H1 (cell line): ENCODE measurements at regions not wholly inside any gene's neighbourhood (a gene's known extent, or its start where the extent isn't known, plus 50 kb on each side); places are given as distances from the start of the nearest gene placed in this dataset.

Source experiments
- CTCF ChIA-PET: fragments of 300-600 bp; sonication (Branson Sonifier 250); formaldehyde crosslinking; loops from one replicate; lab custom pipeline; 2021; ENCODE audit not compliant: partially characterized antibody; lab: Charles Lee
- POLR2A ChIA-PET: fragments of 300-600 bp; sonication (Branson Sonifier 250); formaldehyde crosslinking; loops from one replicate; lab custom pipeline; 2021; ENCODE audit warnings: inconsistent platforms; ENCODE audit not compliant: partially characterized antibody; lab: Charles Lee
- DNase-seq, 2 experiments: peaks; one replicate each; pipeline versions ENCODE4 v3.0.0 to v3.0.0-alpha.2; 2010 to 2022; ENCODE audit warnings: low spot score in 2 of 2, low read depth in 1 of 2, mixed read lengths in 1 of 2
- FAIRE-seq: peaks from 2 replicates; lab custom pipeline; 2011; peaks lifted over from hg19 to GRCh38; lab: Jason Lieb, UNC
- H2AFZ ChIP-seq: 2 replicates; pipeline ENCODE4 v1.8.1; 2012; ENCODE audit warnings: low read length, inconsistent platforms
- H2AK5ac ChIP-seq: 2 replicates; pipeline ENCODE4 v1.6.1; 2013; ENCODE audit warnings: low read depth, low read length
- H2BK120ac ChIP-seq: replicated peaks from 2 replicates; pipeline ENCODE3; 2013; ENCODE audit warnings: low read depth, low read length, inconsistent platforms
- H2BK12ac ChIP-seq: 2 replicates; pipeline ENCODE4 v1.6.1; 2013; ENCODE audit warnings: low read depth, low read length
- H2BK15ac ChIP-seq: 2 replicates; pipeline ENCODE4 v1.6.1; 2013; ENCODE audit warnings: low read length
- H2BK20ac ChIP-seq: 2 replicates; pipeline ENCODE4 v1.6.1; 2013; ENCODE audit warnings: low read length
- H2BK5ac ChIP-seq: 2 replicates; pipeline ENCODE4 v1.6.1; 2013; ENCODE audit warnings: low read depth, low read length
- H3K14ac ChIP-seq: 2 replicates; pipeline ENCODE4 v1.6.1; 2013; ENCODE audit warnings: inconsistent platforms; ENCODE audit not compliant: insufficient read length
- H3K18ac ChIP-seq: 2 replicates; pipeline ENCODE4 v1.6.1; 2013; ENCODE audit warnings: low read length; ENCODE audit errors: extremely low read depth
- H3K23ac ChIP-seq: 2 replicates; pipeline ENCODE4 v1.6.1; 2013; ENCODE audit warnings: inconsistent platforms; ENCODE audit not compliant: insufficient read length
- H3K23me2 ChIP-seq: 2 replicates; pipeline ENCODE4 v1.6.1; 2013; ENCODE audit warnings: low read depth, low read length
- H3K27ac ChIP-seq: 2 replicates; pipeline ENCODE4 v1.6.1; 2011; ENCODE audit warnings: low read depth, low read length, inconsistent platforms
- H3K27me3 ChIP-seq, 4 experiments: replicated peaks in 1 of 4; 1 replicate in 1 of 4; 2 replicates in 3 of 4; pipeline versions ENCODE4 v1.6.1 to v1.8.1; 2011 to 2013; ENCODE audit warnings: low read length in 3 of 4, mild to moderate bottlenecking in 3 of 4, inconsistent platforms in 2 of 4, mixed read lengths in 2 of 4, moderate library complexity in 1 of 4; ENCODE audit not compliant: control insufficient read depth in 3 of 4, insufficient read depth in 3 of 4; ENCODE audit errors: extremely low read depth in 1 of 4
- H3K36me3 ChIP-seq, 4 experiments: 2 replicates each; pipeline versions ENCODE4 v1.6.1 to v1.8.1; 2011 to 2013; ENCODE audit warnings: mild to moderate bottlenecking in 4 of 4, low read length in 3 of 4, moderate library complexity in 2 of 4, control low read depth in 1 of 4, inconsistent platforms in 1 of 4; ENCODE audit not compliant: insufficient read depth in 4 of 4, control insufficient read depth in 2 of 4
- H3K4ac ChIP-seq: replicated peaks from 2 replicates; pipeline ENCODE3; 2013; ENCODE audit warnings: low read length, low read depth, mixed read lengths, inconsistent platforms; ENCODE audit not compliant: insufficient read length
- H3K4me1 ChIP-seq, 4 experiments: replicated peaks in 1 of 4; 1 replicate in 1 of 4; 2 replicates in 3 of 4; pipeline versions ENCODE4 v1.6.1 to v1.8.1; 2011 to 2013; ENCODE audit warnings: low read length in 3 of 4, inconsistent platforms in 2 of 4, mixed read lengths in 1 of 4; ENCODE audit not compliant: insufficient read depth in 4 of 4, control insufficient read depth in 3 of 4
- H3K4me2 ChIP-seq, 2 experiments: 2 replicates each; pipeline versions ENCODE4 v1.6.1 to v1.8.1; 2011 to 2013; ENCODE audit warnings: low read depth in 2 of 2, low read length in 2 of 2, control low read depth in 1 of 2, inconsistent platforms in 1 of 2, mild to moderate bottlenecking in 1 of 2; ENCODE audit not compliant: insufficient read depth in 1 of 2
- H3K4me3 ChIP-seq, 4 experiments: fragments of 200-600, 300-600 bp in 1 of 4; sonication (generic), shearing (Covaris generic), sonication (Bioruptor Twin) in 1 of 4; 2 replicates each; pipeline versions ENCODE4 v1.5.1 to v1.8.1; 2011 to 2016; ENCODE audit warnings: low read length in 4 of 4, low read depth in 3 of 4, control low read depth in 2 of 4, inconsistent platforms in 2 of 4, mild to moderate bottlenecking in 2 of 4, mixed read lengths in 1 of 4, moderate library complexity in 1 of 4; ENCODE audit not compliant: insufficient read depth in 2 of 4; ENCODE audit errors: extremely low read depth in 1 of 4
- H3K56ac ChIP-seq: replicated peaks from 2 replicates; pipeline ENCODE3; 2013; ENCODE audit warnings: low read depth, mild to moderate bottlenecking, mixed read lengths, low read length, inconsistent platforms; ENCODE audit not compliant: insufficient read length
- H3K79me1 ChIP-seq: 2 replicates; pipeline ENCODE4 v1.6.1; 2013; ENCODE audit warnings: low read depth, low read length, control low read depth
- H3K79me2 ChIP-seq, 2 experiments: 2 replicates each; pipeline versions ENCODE4 v1.6.1 to v1.8.1; 2012 to 2013; ENCODE audit warnings: low read length in 2 of 2, mild to moderate bottlenecking in 2 of 2, inconsistent platforms in 1 of 2; ENCODE audit not compliant: insufficient read depth in 2 of 2, control insufficient read depth in 1 of 2
- H3K9ac ChIP-seq, 4 experiments: replicated peaks in 1 of 4; 1 replicate in 1 of 4; 2 replicates in 3 of 4; pipeline versions ENCODE4 v1.6.1 to v1.8.1; 2011 to 2013; ENCODE audit warnings: low read depth in 3 of 4, low read length in 3 of 4, control low read depth in 2 of 4, mild to moderate bottlenecking in 2 of 4, moderate library complexity in 2 of 4, inconsistent platforms in 1 of 4; ENCODE audit errors: extremely low read depth in 1 of 4
- H3K9me3 ChIP-seq, 2 experiments: 2 replicates each; pipeline versions ENCODE4 v1.6.1 to v1.8.1; 2012 to 2013; ENCODE audit warnings: mild to moderate bottlenecking in 2 of 2, moderate library complexity in 2 of 2, control low read depth in 1 of 2, inconsistent platforms in 1 of 2, low read depth in 1 of 2, low read length in 1 of 2, mixed read lengths in 1 of 2; ENCODE audit not compliant: insufficient read depth in 2 of 2
- H4K20me1 ChIP-seq, 2 experiments: replicated peaks in 1 of 2; 2 replicates each; pipeline versions ENCODE3 to v1.8.1; 2011 to 2013; ENCODE audit warnings: inconsistent platforms in 2 of 2, low read length in 2 of 2, mild to moderate bottlenecking in 1 of 2; ENCODE audit not compliant: insufficient read depth in 2 of 2, control insufficient read depth in 1 of 2
- H4K5ac ChIP-seq: 2 replicates; pipeline ENCODE4 v1.6.1; 2013; ENCODE audit warnings: low read length, low read depth, mixed read lengths, inconsistent platforms; ENCODE audit not compliant: insufficient read length
- H4K8ac ChIP-seq: 2 replicates; pipeline ENCODE4 v1.8.0; 2013; ENCODE audit warnings: mild to moderate bottlenecking, moderate library complexity, low read length, inconsistent platforms; ENCODE audit not compliant: insufficient read depth; ENCODE audit errors: extremely low read depth
- H4K91ac ChIP-seq: replicated peaks from 2 replicates; pipeline ENCODE3; 2013; ENCODE audit warnings: low read length, mixed read lengths, inconsistent platforms; ENCODE audit not compliant: insufficient read length
- BACH1 ChIP-seq: IDR thresholded peaks from 2 replicates; pipeline ENCODE4 v1.6.1; 2012; ENCODE audit warnings: low read length, improper control_type of control experiment
- CEBPB ChIP-seq: IDR thresholded peaks from 2 replicates; pipeline ENCODE4 v1.6.1; 2012; ENCODE audit warnings: low read depth, low read length
- JUN ChIP-seq: IDR thresholded peaks from 2 replicates; pipeline ENCODE4 v1.6.1; 2011; ENCODE audit warnings: low read depth, mild to moderate bottlenecking, improper control_type of control experiment, low read length
- POLR2AphosphoS5 ChIP-seq: IDR thresholded peaks from 2 replicates; pipeline ENCODE4 v1.6.1; 2011; ENCODE audit warnings: low read depth, low read length
- RXRA ChIP-seq: IDR thresholded peaks from 2 replicates; pipeline ENCODE4 v1.6.1; 2011; ENCODE audit warnings: low read depth, mild to moderate bottlenecking, low read length, moderate library complexity; ENCODE audit not compliant: insufficient read depth
- TBP ChIP-seq: IDR thresholded peaks from 2 replicates; pipeline ENCODE4 v1.6.1; 2011; ENCODE audit warnings: low read depth, low read length, improper control_type of control experiment
- TCF12 ChIP-seq: IDR thresholded peaks from 2 replicates; pipeline ENCODE4 v1.6.1; 2011; ENCODE audit warnings: low read depth, mild to moderate bottlenecking, low read length
- ZNF274 ChIP-seq: IDR thresholded peaks from 2 replicates; pipeline ENCODE4 v1.7.0; 2012; ENCODE audit warnings: low read length, borderline replicate concordance; ENCODE audit errors: extremely low read depth
- WGBS, 2 experiments: shearing (Covaris generic) in 1 of 2; methylation state at CpG; one replicate each; pipeline versions ENCODE4 v1.1.6 to v1.1.7; 2013 to 2015; ENCODE audit warnings: low lambda C conversion rate in 2 of 2, mixed read lengths in 2 of 2, inconsistent platforms in 1 of 2, low coverage in 1 of 2, missing lambda C conversion rate in 1 of 2; ENCODE audit not compliant: insufficient replicate concordance in 2 of 2, insufficient coverage in 1 of 2, insufficient read length in 1 of 2; ENCODE audit errors: extremely low coverage in 1 of 2, missing lambda C conversion rate in 1 of 2; 5-methylcytosine and 5-hydroxymethylcytosine counted together
- TF ChIP-seq, protein P1 (sequence below): IDR thresholded peaks from 2 replicates; pipeline ENCODE4 v1.6.1; 2011; ENCODE audit warnings: low read length, improper control_type of control experiment

DNA sequence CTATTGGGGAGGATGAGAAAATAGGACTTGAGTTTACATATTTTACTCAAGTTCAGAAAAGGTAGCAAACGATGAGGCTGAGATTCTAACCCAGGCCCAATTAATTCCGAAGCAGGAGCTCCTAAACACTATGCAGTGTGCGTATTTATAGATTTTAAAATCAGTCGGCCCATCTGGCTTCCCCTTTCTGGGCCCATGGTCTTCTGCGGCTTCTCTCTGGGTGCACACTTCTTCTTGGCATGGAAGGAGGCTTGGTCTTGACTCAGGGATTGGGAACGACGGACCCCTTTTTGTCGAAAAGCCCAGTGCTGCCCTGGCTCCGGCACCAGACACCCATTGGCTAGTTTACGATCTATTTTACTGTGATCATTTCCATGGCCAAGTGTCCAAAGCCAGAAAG lies 1433.8 kb downstream of the BRD1 start:
- Histone ChIP-seq H3K56ac (no peak overlapping the region), H4K91ac (no peak overlapping the region), H3K4ac (no peak overlapping the region), H3K4me1 (peaks cover 0 to 5% (median 3%) of the 10 kb centered on the region in 4 experiments; a peak in 4 of 7 replicates), H4K8ac (no peak overlapping the region), H2BK5ac (no peak overlapping the region), H3K23me2 (no peaks in the 10 kb centered on the region), H2AK5ac (no peak overlapping the region), H3K23ac (no peak overlapping the region), H4K5ac (no peak overlapping the region), H3K14ac (no peak overlapping the region), H3K9ac (no peak overlapping the region), H2BK120ac (no peak overlapping the region), H3K36me3 (no peaks in the 10 kb centered on the region), H3K27ac (no peak overlapping the region), H2BK12ac (no peak overlapping the region), H4K20me1 (no peaks in the 10 kb centered on the region), H2BK15ac (no peak overlapping the region), H3K79me1 (no peaks in the 10 kb centered on the region), H3K4me3 (no peak overlapping the region), H3K27me3 (no peaks in the 10 kb centered on the region; a peak in 1 of 7 replicates), H2BK20ac (no peak overlapping the region), H3K18ac (no peak overlapping the region), H3K9me3 (no peaks in the 10 kb centered on the region; a peak in 1 of 4 replicates), H3K79me2 (no peaks in the 10 kb centered on the region), H3K4me2 (no peak overlapping the region), H2AFZ (no peak overlapping the region; the same call in 1 of the 2 replicates)
- peak in 1 of 2 experiments; percentile 8 for DNase-seq
- POLR2A ChIA-PET: no interaction called here
- CTCF ChIA-PET: interaction anchor here (0.7 kb wide), 1 partner anchor 28 kb away, joined by 3 read pairs; no protein-coding TSS in a partner anchor
- FAIRE-seq: no peak
- TF ChIP-seq JUN (no peak), RXRA (no peak), TBP (no peak), ZNF274 (no peak), POLR2AphosphoS5 (no peak), BACH1 (no peak), CEBPB (no peak), TCF12 (no peak)
- TF ChIP-seq, protein P1, sequence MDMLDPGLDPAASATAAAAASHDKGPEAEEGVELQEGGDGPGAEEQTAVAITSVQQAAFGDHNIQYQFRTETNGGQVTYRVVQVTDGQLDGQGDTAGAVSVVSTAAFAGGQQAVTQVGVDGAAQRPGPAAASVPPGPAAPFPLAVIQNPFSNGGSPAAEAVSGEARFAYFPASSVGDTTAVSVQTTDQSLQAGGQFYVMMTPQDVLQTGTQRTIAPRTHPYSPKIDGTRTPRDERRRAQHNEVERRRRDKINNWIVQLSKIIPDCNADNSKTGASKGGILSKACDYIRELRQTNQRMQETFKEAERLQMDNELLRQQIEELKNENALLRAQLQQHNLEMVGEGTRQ: no peak
- WGBS, 2 experiments: 94% methylated on average over 10 of the region's 10 CpGs; no CpG with 5 or more reads in 1 of the 2 experiments
